Neural crest cell (in vitro differentiated cells): ENCODE measurements at regions not wholly inside any gene's neighbourhood (a gene's known extent, or its start where the extent isn't known, plus 50 kb on each side); places are given as distances from the start of the nearest gene placed in this dataset.

Experiments used
- DNase-seq: peaks from one replicate; pipeline ENCODE4 v3.0.0; 2021; ENCODE audit warnings: low read depth, mixed read lengths, low spot score
- H3K27ac Mint-ChIP-seq: one replicate; pipeline ENCODE4 v1.8.0; 2021; ENCODE audit warnings: mild to moderate bottlenecking, mixed read lengths; ENCODE audit not compliant: unreplicated experiment
- H3K27me3 Mint-ChIP-seq: 2 replicates; pipeline ENCODE4 v1.8.0; 2021; ENCODE audit warnings: low read depth, mild to moderate bottlenecking, mixed read lengths
- H3K36me3 Mint-ChIP-seq: 2 replicates; pipeline ENCODE4 v1.8.0; 2021; ENCODE audit warnings: low read depth, mild to moderate bottlenecking, mixed read lengths
- H3K4me1 Mint-ChIP-seq: 2 replicates; pipeline ENCODE4 v1.8.0; 2021; ENCODE audit warnings: mixed read lengths
- H3K4me3 Mint-ChIP-seq: one replicate; pipeline ENCODE4 v1.8.0; 2021; ENCODE audit warnings: mild to moderate bottlenecking, mixed read lengths
- H3K9me3 Mint-ChIP-seq: 2 replicates; pipeline ENCODE4 v1.8.0; 2021; ENCODE audit warnings: mixed read lengths
- TF ChIP-seq, protein P1 (sequence below): fragments of 200-600 bp; sonication (generic); conservative IDR thresholded peaks from 2 replicates; pipeline ENCODE4 v1.5.0; 2021; ENCODE audit warnings: antibody characterized with exemption, mild to moderate bottlenecking

GRCh38 chr3:157982359-157982758 lies 123.9 kb downstream of the SHOX2 start:
- no peaks in the 10 kb centered on the region for H3K36me3 Mint-ChIP-seq
- no peak overlapping the region for H3K4me3 Mint-ChIP-seq
- TF ChIP-seq, protein P1, sequence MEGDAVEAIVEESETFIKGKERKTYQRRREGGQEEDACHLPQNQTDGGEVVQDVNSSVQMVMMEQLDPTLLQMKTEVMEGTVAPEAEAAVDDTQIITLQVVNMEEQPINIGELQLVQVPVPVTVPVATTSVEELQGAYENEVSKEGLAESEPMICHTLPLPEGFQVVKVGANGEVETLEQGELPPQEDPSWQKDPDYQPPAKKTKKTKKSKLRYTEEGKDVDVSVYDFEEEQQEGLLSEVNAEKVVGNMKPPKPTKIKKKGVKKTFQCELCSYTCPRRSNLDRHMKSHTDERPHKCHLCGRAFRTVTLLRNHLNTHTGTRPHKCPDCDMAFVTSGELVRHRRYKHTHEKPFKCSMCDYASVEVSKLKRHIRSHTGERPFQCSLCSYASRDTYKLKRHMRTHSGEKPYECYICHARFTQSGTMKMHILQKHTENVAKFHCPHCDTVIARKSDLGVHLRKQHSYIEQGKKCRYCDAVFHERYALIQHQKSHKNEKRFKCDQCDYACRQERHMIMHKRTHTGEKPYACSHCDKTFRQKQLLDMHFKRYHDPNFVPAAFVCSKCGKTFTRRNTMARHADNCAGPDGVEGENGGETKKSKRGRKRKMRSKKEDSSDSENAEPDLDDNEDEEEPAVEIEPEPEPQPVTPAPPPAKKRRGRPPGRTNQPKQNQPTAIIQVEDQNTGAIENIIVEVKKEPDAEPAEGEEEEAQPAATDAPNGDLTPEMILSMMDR: no peak
- H3K27me3 Mint-ChIP-seq: peaks cover 66% of the 10 kb centered on the region
- H3K9me3 Mint-ChIP-seq: no peaks in the 10 kb centered on the region
- no peak overlapping the region for H3K27ac Mint-ChIP-seq
- H3K4me1 Mint-ChIP-seq: no peaks in the 10 kb centered on the region
- no peak for DNase-seq

DNA sequence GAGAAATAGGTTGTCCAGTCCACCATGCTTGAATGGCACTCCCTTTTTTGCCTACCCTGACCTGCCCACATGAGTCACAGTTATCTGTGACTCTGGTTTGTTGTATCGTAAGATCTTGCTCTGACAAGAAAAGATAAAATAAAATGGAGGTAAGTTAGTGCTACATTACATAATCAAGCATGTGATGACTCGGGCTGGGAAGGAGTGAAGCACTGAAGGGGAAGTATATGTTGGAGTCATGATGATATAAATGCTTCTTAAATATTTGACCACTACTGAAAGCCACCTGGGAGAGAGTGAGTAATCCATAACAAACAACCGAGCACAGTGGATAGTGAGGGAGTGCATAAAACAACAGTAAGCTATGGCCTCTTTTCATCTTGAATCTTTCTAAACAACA lies 124.4 kb downstream of the SHOX2 start:
- TF ChIP-seq, protein P1: no peak
- Mint-ChIP-seq H3K36me3 (no peaks in the 10 kb centered on the region), H3K9me3 (no peaks in the 10 kb centered on the region), H3K4me3 (no peak overlapping the region), H3K27me3 (peaks cover 66% of the 10 kb centered on the region), H3K27ac (no peak overlapping the region), H3K4me1 (no peaks in the 10 kb centered on the region)
- no peak for DNase-seq

- H3K27ac Mint-ChIP-seq: no peak overlapping the region
- no peaks in the 10 kb centered on the region for H3K4me1 Mint-ChIP-seq
- TF ChIP-seq, protein P1: no peak
- H3K27me3 Mint-ChIP-seq: peaks cover 55% of the 10 kb centered on the region
- H3K4me3 Mint-ChIP-seq: no peak overlapping the region
- DNase-seq: no peak
- H3K36me3 Mint-ChIP-seq: no peaks in the 10 kb centered on the region
- no peaks in the 10 kb centered on the region for H3K9me3 Mint-ChIP-seq
These were observed 127.2 kb downstream of the SHOX2 start for GRCh38 chr3:157979022-157979421.

- Mint-ChIP-seq H3K27me3 (peaks cover 11% of the 10 kb centered on the region), H3K27ac (no peak overlapping the region), H3K36me3 (no peaks in the 10 kb centered on the region), H3K4me1 (peaks cover 12% of the 10 kb centered on the region), H3K4me3 (no peak overlapping the region), H3K9me3 (no peaks in the 10 kb centered on the region)
- DNase-seq: no peak
- TF ChIP-seq, protein P1: no peak
These were observed 144.6 kb downstream of the SHOX2 start for GRCh38 chr3:157961665-157962064.

DNA sequence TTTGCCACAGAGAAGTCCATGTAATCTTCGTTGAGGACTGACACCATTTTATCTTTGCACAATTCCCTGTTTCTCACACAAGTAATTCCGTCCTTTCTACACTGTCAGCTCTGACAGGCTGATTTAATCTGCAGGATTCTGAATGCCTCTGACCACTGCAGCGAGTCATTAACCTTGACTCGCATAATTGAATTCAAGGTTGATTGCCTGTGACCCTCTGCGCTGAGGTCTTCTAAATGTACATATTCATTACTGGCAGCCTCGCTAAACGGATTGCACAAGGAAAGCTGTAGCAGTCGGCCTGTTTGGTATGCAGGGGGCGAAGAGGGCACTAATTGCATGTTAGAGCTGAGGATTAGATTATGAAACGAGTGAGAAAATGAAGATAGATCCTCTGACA lies 147.8 kb downstream of the SHOX2 start:
- Mint-ChIP-seq H3K27ac (no peak overlapping the region), H3K27me3 (peaks cover 12% of the 10 kb centered on the region), H3K9me3 (peaks cover 2% of the 10 kb centered on the region), H3K4me1 (peaks cover 12% of the 10 kb centered on the region), H3K4me3 (no peak overlapping the region), H3K36me3 (no peaks in the 10 kb centered on the region)
- TF ChIP-seq, protein P1: no peak
- DNase-seq: no peak

DNA sequence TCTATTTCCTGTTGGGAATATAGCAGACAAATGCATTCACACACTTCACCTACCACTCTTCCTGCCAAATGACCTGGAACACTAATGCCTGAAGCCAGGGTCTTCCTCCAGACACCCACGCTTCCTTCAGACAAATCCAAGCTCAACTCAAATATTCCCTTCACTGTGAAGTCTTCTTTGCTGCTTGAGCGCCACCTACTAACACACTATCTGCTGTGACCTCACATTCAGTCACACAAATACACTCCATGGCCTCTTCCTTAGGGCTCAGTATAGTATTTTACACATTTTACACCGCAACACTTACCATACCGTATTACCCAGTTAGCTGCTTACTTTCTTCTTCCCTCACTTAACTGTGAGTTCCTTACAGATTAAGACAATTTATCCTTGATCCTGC lies 149.4 kb downstream of the SHOX2 start:
- Mint-ChIP-seq H3K4me3 (no peak overlapping the region), H3K27ac (no peak overlapping the region), H3K9me3 (peaks cover 5% of the 10 kb centered on the region)

More for the DNA sequence above, 149.4 kb downstream of the SHOX2 start:
- no peaks in the 10 kb centered on the region for H3K36me3 Mint-ChIP-seq
- H3K27me3 Mint-ChIP-seq: peaks cover 12% of the 10 kb centered on the region
- peaks cover 12% of the 10 kb centered on the region for H3K4me1 Mint-ChIP-seq
- TF ChIP-seq, protein P1: no peak
- no peak for DNase-seq
